K562 (cell line): ENCODE measurements at regions not wholly inside any gene's neighbourhood (a gene's known extent, or its start where the extent isn't known, plus 50 kb on each side); places are given as distances from the start of the nearest gene placed in this dataset.

Experiments
- ATAC-seq: fragments of 200-7000 bp; cut with Tn5 transposase; 3 replicates; pipeline ENCODE4 v1.9.1; 2020; ENCODE audit warnings: moderate library complexity
- BruUV-seq: library from RNA; stranded (reverse); fragments of 400-500 nt; replicated peaks from 2 replicates; lab custom pipeline; 2021; lab: Mats Ljungman, UMichigan
- CTCF ChIA-PET: fragments of 300-600 bp; formaldehyde crosslinking; extraction: SDS; loops from one replicate; lab custom pipeline; 2021; ENCODE audit warnings: low intra/inter-chr PET ratio; lab: Yijun Ruan, JAX
- POLR2A ChIA-PET: fragments of 300-600, 350-650 bp; sonication (Branson Sonifier 250); formaldehyde crosslinking; extraction: SDS; loops from one replicate; lab custom pipeline; 2021; ENCODE audit warnings: antibody characterized with exemption, inconsistent platforms; lab: Yijun Ruan, JAX
- DNase-seq, 4 experiments: peaks; one replicate each; pipeline versions ENCODE4 v3.0.0 to v3.0.0-alpha.2; 2011 to 2018; ENCODE audit warnings: low spot score in 3 of 4, mixed read lengths in 3 of 4; ENCODE audit errors: extremely low read depth in 1 of 4
- FAIRE-seq: peaks from 2 replicates; lab custom pipeline; 2011; peaks lifted over from hg19 to GRCh38; lab: Jason Lieb, UNC
- H2AFZ ChIP-seq: 2 replicates; pipeline ENCODE4 v1.6.0; 2011; ENCODE audit warnings: low read depth, low read length, control low read depth, inconsistent platforms
- H3K27ac ChIP-seq: fragments of 200-600 bp; 3 replicates; pipeline ENCODE4 v1.8.0; 2011; ENCODE audit warnings: low read depth, mild to moderate bottlenecking, control low read depth, inconsistent platforms, low read length, moderate library complexity, mixed read lengths; ENCODE audit errors: extremely low read depth
- H3K27me3 ChIP-seq, 2 experiments: fragments of 300-600 bp in 1 of 2; 2 replicates in 1 of 2; 3 replicates in 1 of 2; pipeline versions ENCODE4 v1.6.0 to v1.8.0; 2011; ENCODE audit warnings: inconsistent platforms in 2 of 2, low read length in 2 of 2, mild to moderate bottlenecking in 1 of 2, mixed read lengths in 1 of 2, moderate library complexity in 1 of 2; ENCODE audit not compliant: control insufficient read depth in 2 of 2, insufficient read depth in 2 of 2
- H3K36me3 ChIP-seq: fragments of 300-600 bp; 3 replicates; pipeline ENCODE4 v1.8.0; 2011; ENCODE audit warnings: mild to moderate bottlenecking, low read length, inconsistent platforms; ENCODE audit not compliant: control insufficient read depth, insufficient read depth
- H3K4me1 ChIP-seq, 2 experiments: fragments of 200-600 bp in 1 of 2; replicated peaks in 1 of 2; 2 replicates in 1 of 2; 3 replicates in 1 of 2; pipeline versions ENCODE4 v1.5.1 to v1.8.0; 2011; ENCODE audit warnings: inconsistent platforms in 2 of 2, low read length in 2 of 2, mild to moderate bottlenecking in 1 of 2, mixed read lengths in 1 of 2, moderate library complexity in 1 of 2; ENCODE audit not compliant: control insufficient read depth in 2 of 2, insufficient read depth in 2 of 2
- H3K4me2 ChIP-seq: 2 replicates; pipeline ENCODE4 v1.6.1; 2011; ENCODE audit warnings: low read length, control low read depth, inconsistent platforms, mixed read lengths; ENCODE audit not compliant: insufficient read depth
- H3K4me3 ChIP-seq: fragments of 200-600 bp; sonication (generic), shearing (Covaris generic); 2 replicates; pipeline ENCODE4 v1.5.1; 2016; ENCODE audit warnings: control low read depth, inconsistent platforms
- H3K79me2 ChIP-seq: fragments of 200-600 bp; 3 replicates; pipeline ENCODE4 v1.8.0; 2011; ENCODE audit warnings: low read length, inconsistent platforms; ENCODE audit not compliant: control insufficient read depth, insufficient read depth
- H3K9ac ChIP-seq, 2 experiments: 2 replicates each; pipeline versions ENCODE4 v1.6.0 to v1.6.1; 2011; ENCODE audit warnings: low read depth in 2 of 2, low read length in 2 of 2, control low read depth in 1 of 2, inconsistent platforms in 1 of 2, mild to moderate bottlenecking in 1 of 2, mixed read lengths in 1 of 2; ENCODE audit not compliant: insufficient read depth in 1 of 2
- H3K9me1 ChIP-seq: one replicate; pipeline ENCODE4 v1.6.0; 2011; ENCODE audit warnings: inconsistent platforms, mild to moderate bottlenecking, low read length, moderate library complexity; ENCODE audit not compliant: control insufficient read depth, insufficient read depth
- H3K9me3 ChIP-seq: replicated peaks from 2 replicates; pipeline ENCODE4 v1.5.1; 2011; ENCODE audit warnings: low read depth, low read length, inconsistent platforms; ENCODE audit not compliant: control insufficient read depth, insufficient read depth
- H4K20me1 ChIP-seq: replicated peaks from 2 replicates; pipeline ENCODE4 v1.6.1; 2011; ENCODE audit warnings: low read length, inconsistent platforms, mixed read lengths; ENCODE audit not compliant: control insufficient read depth, insufficient read depth
- BRCA1 ChIP-seq, 2 experiments: fragments of 450-650 bp in 1 of 2; sonication (generic) in 1 of 2; formaldehyde crosslinking in 1 of 2; IDR thresholded peaks; 2 replicates each; pipeline versions ENCODE4 v1.5.0 to v1.6.1; 2017 to 2020; ENCODE audit warnings: mild to moderate bottlenecking in 1 of 2, missing genetic modification reagents in 1 of 2
- CEBPZ ChIP-seq: fragments of 150-350 bp; IDR thresholded peaks from 2 replicates; pipeline ENCODE4 v1.6.1; 2014; ENCODE audit warnings: low read depth, mild to moderate bottlenecking, low read length, borderline replicate concordance
- E4F1 ChIP-seq: fragments of 250-450 bp; sonication (Bioruptor Pico); IDR thresholded peaks from 2 replicates; pipeline ENCODE4 v1.5.0; 2021; ENCODE audit warnings: mild to moderate bottlenecking, borderline replicate concordance
- EP400 ChIP-seq: fragments of 450-650 bp; IDR thresholded peaks from 2 replicates; pipeline ENCODE4 v1.6.1; 2017; ENCODE audit warnings: antibody characterized with exemption, mild to moderate bottlenecking, moderate library complexity
- RBBP5 ChIP-seq: fragments of 200-600 bp; sonication (generic); IDR thresholded peaks from 2 replicates; pipeline ENCODE4 v1.6.1; 2012; ENCODE audit warnings: borderline replicate concordance, mild to moderate bottlenecking, low read length, control low read depth, inconsistent platforms; ENCODE audit not compliant: insufficient read depth, poor library complexity, severe bottlenecking
- RBM34 ChIP-seq: fragments of 200-400 bp; formaldehyde crosslinking; IDR thresholded peaks from 2 replicates; pipeline ENCODE4 v1.6.1; 2018; ENCODE audit warnings: low read length, borderline replicate concordance; ENCODE audit not compliant: insufficient read depth
- ZFP36 ChIP-seq: fragments of 150-350 bp; IDR thresholded peaks from 2 replicates; pipeline ENCODE4 v1.6.1; 2018; ENCODE audit warnings: low read length, low read depth; ENCODE audit not compliant: partially characterized antibody
- ZNF384 ChIP-seq: IDR thresholded peaks from 2 replicates; pipeline ENCODE4 v1.6.1; 2012; ENCODE audit warnings: low read depth, low read length, improper control_type of control experiment
- ZNF764 ChIP-seq: fragments of 250-450 bp; sonication (Bioruptor Pico); IDR thresholded peaks from 2 replicates; pipeline ENCODE4 v1.4.0; 2020; ENCODE audit warnings: low read depth, mild to moderate bottlenecking, moderate library complexity
- WGBS: fragments of 100-300 bp; shearing (Covaris generic); methylation state at CpG from one replicate; pipeline ENCODE4 v1.1.6; 2016; ENCODE audit warnings: low coverage, mixed read lengths; ENCODE audit not compliant: insufficient coverage; ENCODE audit errors: missing lambda C conversion rate; 5-methylcytosine and 5-hydroxymethylcytosine counted together
- in situ Hi-C: fragments of 300-500 bp; cut with MboI; formaldehyde crosslinking; loops from 4 replicates; pipeline ENCODE4 v1.15.0; 2018; ENCODE audit warnings: inconsistent platforms, mixed read lengths
- intact Hi-C: fragments of 100-400 bp; cut with micrococcal nuclease; formaldehyde crosslinking; loops from 2 replicates; pipeline ENCODE4 v1.14.2; 2022

GRCh38 chr5:9958914-9959313 is 290.8 kb downstream of the ATPSCKMT start:
- BruUV-seq = no TSS peak
- in situ Hi-C loops = no loop called here
- Histone ChIP-seq H3K4me3 (no peak overlapping the region), H3K27ac (no peak overlapping the region), H3K4me2 (no peak overlapping the region), H3K9me1 (no peaks in the 10 kb centered on the region)
- ChIA-PET CTCF (no interaction called here), POLR2A (no interaction called here)
- FAIRE-seq = no peak
- no peak for DNase-seq
- TF ChIP-seq ZNF764 (CRISPR knock-in tag) = no peak
- TF ChIP-seq, all 486 proteins: peak for 0
- H3K4me1 ChIP-seq = no peaks in the 10 kb centered on the region
- 2% methylated on average over 5 of the region's 5 CpGs for WGBS
- no peaks in the 10 kb centered on the region for H3K36me3 ChIP-seq
- H3K79me2 ChIP-seq = no peaks in the 10 kb centered on the region
- no peak overlapping the region for H3K9ac ChIP-seq
- ATAC-seq = no peak
- no peaks in the 10 kb centered on the region; a peak in 1 of 5 replicates for H3K27me3 ChIP-seq
- intact Hi-C loops = no loop called here
- no peak overlapping the region for H2AFZ ChIP-seq
- no peaks in the 10 kb centered on the region for H3K9me3 ChIP-seq
- no peaks in the 10 kb centered on the region for H4K20me1 ChIP-seq

- no peak overlapping the region for H3K4me3 ChIP-seq
- no peak for FAIRE-seq
- intact Hi-C loops (no loop called here), in situ Hi-C loops (no loop called here)
- 4% methylated on average over 1 of the region's 1 CpG for WGBS
- no peaks in the 10 kb centered on the region for H3K9me1 ChIP-seq
- no peak overlapping the region for H2AFZ ChIP-seq
- H3K27me3 ChIP-seq = no peaks in the 10 kb centered on the region; a peak in 1 of 5 replicates
- ChIA-PET CTCF (no interaction called here), POLR2A (no interaction called here)
- DNase-seq = no peak
- no peak for ATAC-seq
- H3K79me2 ChIP-seq = no peaks in the 10 kb centered on the region
- H3K4me2 ChIP-seq = no peak overlapping the region
- no TSS peak for BruUV-seq
- no peaks in the 10 kb centered on the region for H3K9me3 ChIP-seq
- H3K36me3 ChIP-seq = no peaks in the 10 kb centered on the region
- H3K27ac ChIP-seq = no peak overlapping the region
- no peak overlapping the region for H3K9ac ChIP-seq
- no peaks in the 10 kb centered on the region for H3K4me1 ChIP-seq
- H4K20me1 ChIP-seq = no peaks in the 10 kb centered on the region
- TF ChIP-seq RBM34 (no peak), CEBPZ (no peak), BRCA1 (IDR thresholded peaks at IDR 0.05) (no peak), BRCA1 (CRISPR knock-in tag; IDR thresholded peaks at IDR 0.05) (no peak), ZNF384 (no peak), E4F1 (CRISPR knock-in tag) (no peak), RBBP5 (no peak), EP400 (no peak), ZFP36 (no peak)
These were observed 292.5 kb downstream of the ATPSCKMT start for GRCh38 chr5:9957214-9957613.
